Liver (tissue), 8 donors: ENCODE measurements at regions not wholly inside any gene's neighbourhood (a gene's known extent, or its start where the extent isn't known, plus 50 kb on each side); places are given as distances from the start of the nearest gene placed in this dataset.

Experiments
- DNase-seq: peaks from one replicate; pipeline ENCODE4 v3.0.0-alpha.2; 2017; ENCODE audit warnings: low spot score
- H3K27ac ChIP-seq, 2 donors: one replicate each; pipeline ENCODE4 v1.7.0; 2013; ENCODE audit warnings: inconsistent platforms in 2 of 2, low read length in 2 of 2, control low read depth in 1 of 2, low read depth in 1 of 2, mild to moderate bottlenecking in 1 of 2
- H3K27me3 ChIP-seq, 4 donors: one replicate each; pipeline versions ENCODE4 v1.6.1 to v1.7.0; 2013; ENCODE audit warnings: low read length in 3 of 4, inconsistent platforms in 1 of 4, mild to moderate bottlenecking in 1 of 4, moderate library complexity in 1 of 4; ENCODE audit not compliant: control insufficient read depth in 4 of 4, insufficient read depth in 4 of 4
- H3K36me3 ChIP-seq, 4 donors: one replicate each; pipeline versions ENCODE4 v1.6.1 to v1.7.0; 2013; ENCODE audit warnings: low read length in 3 of 4, mild to moderate bottlenecking in 3 of 4, low read depth in 1 of 4, moderate library complexity in 1 of 4; ENCODE audit not compliant: control insufficient read depth in 4 of 4, insufficient read depth in 3 of 4
- H3K4me1 ChIP-seq, 4 donors: one replicate each; pipeline versions ENCODE4 v1.6.1 to v1.7.0; 2013; ENCODE audit warnings: low read length in 3 of 4, mild to moderate bottlenecking in 3 of 4, moderate library complexity in 1 of 4; ENCODE audit not compliant: control insufficient read depth in 4 of 4, insufficient read depth in 4 of 4
- H3K4me3 ChIP-seq, 3 donors: one replicate each; pipeline versions ENCODE4 v1.6.1 to v1.7.0; 2013; ENCODE audit warnings: low read length in 3 of 3, control low read depth in 1 of 3, low read depth in 1 of 3, mild to moderate bottlenecking in 1 of 3
- H3K9ac ChIP-seq, 2 donors: one replicate each; pipeline ENCODE4 v1.7.0; 2013; ENCODE audit warnings: low read length in 2 of 2, mild to moderate bottlenecking in 2 of 2, moderate library complexity in 2 of 2, control low read depth in 1 of 2, low read depth in 1 of 2
- H3K9me3 ChIP-seq, 4 donors: one replicate each; pipeline versions ENCODE4 v1.6.1 to v1.7.0; 2013; ENCODE audit warnings: low read length in 3 of 4; ENCODE audit not compliant: control insufficient read depth in 4 of 4
- CTCF ChIP-seq: fragments of 150-350 bp; IDR thresholded peaks from 2 replicates; pipeline ENCODE4 v1.5.1; 2017; ENCODE audit warnings: improper control_type of control experiment, low read depth, low read length; ENCODE audit not compliant: missing input control
- EGR1 ChIP-seq, 2 donors: IDR thresholded peaks; 2 replicates each; pipeline ENCODE4 v1.6.1; 2016 to 2018; ENCODE audit warnings: antibody characterized with exemption in 2 of 2, low read depth in 2 of 2
- FOXA1 ChIP-seq: IDR thresholded peaks from 2 replicates; pipeline ENCODE4 v1.6.1; 2016; ENCODE audit warnings: antibody characterized with exemption
- FOXA2 ChIP-seq: IDR thresholded peaks from 2 replicates; pipeline ENCODE4 v1.6.1; 2016; ENCODE audit warnings: antibody characterized with exemption
- GABPA ChIP-seq, 2 donors: IDR thresholded peaks in 1 of 2; conservative IDR thresholded peaks in 1 of 2; 2 replicates each; pipeline ENCODE4 v1.6.1; 2016; ENCODE audit warnings: antibody characterized with exemption in 2 of 2, mild to moderate bottlenecking in 1 of 2, moderate library complexity in 1 of 2
- HNF4A ChIP-seq, 2 donors: conservative IDR thresholded peaks; 2 replicates each; pipeline ENCODE4 v1.6.1; 2016; ENCODE audit warnings: antibody characterized with exemption in 2 of 2, mild to moderate bottlenecking in 2 of 2
- HNF4G ChIP-seq: IDR thresholded peaks from 2 replicates; pipeline ENCODE4 v1.6.1; 2016; ENCODE audit warnings: antibody characterized with exemption
- JUND ChIP-seq, 2 donors: IDR thresholded peaks; 2 replicates each; pipeline ENCODE4 v1.6.1; 2016; ENCODE audit warnings: antibody characterized with exemption in 2 of 2
- NR2F2 ChIP-seq: IDR thresholded peaks from 2 replicates; pipeline ENCODE4 v1.6.1; 2016; ENCODE audit warnings: antibody characterized with exemption
- RAD21 ChIP-seq, 2 donors: IDR thresholded peaks; 2 replicates each; pipeline ENCODE4 v1.6.1; 2016; ENCODE audit warnings: antibody characterized with exemption in 2 of 2, mild to moderate bottlenecking in 2 of 2
- RXRA ChIP-seq, 2 donors: IDR thresholded peaks; 2 replicates each; pipeline ENCODE4 v1.6.1; 2017 to 2018; ENCODE audit warnings: antibody characterized with exemption in 2 of 2, mild to moderate bottlenecking in 1 of 2
- TAF1 ChIP-seq: conservative IDR thresholded peaks from 2 replicates; pipeline ENCODE4 v1.6.1; 2016; ENCODE audit warnings: antibody characterized with exemption, mild to moderate bottlenecking
- YY1 ChIP-seq: IDR thresholded peaks from 2 replicates; pipeline ENCODE4 v1.6.1; 2016; ENCODE audit warnings: antibody characterized with exemption, mild to moderate bottlenecking
- WGBS: extraction: QIAGEN DNeasy Blood & Tissue Kit; methylation state at CpG from one replicate; pipeline ENCODE4 v1.1.7; 2013; 5-methylcytosine and 5-hydroxymethylcytosine counted together
- TF ChIP-seq, protein P1 (sequence below): IDR thresholded peaks from 2 replicates; pipeline ENCODE4 v1.6.1; 2016; ENCODE audit warnings: antibody characterized with exemption
- TF ChIP-seq, protein P2 (sequence below): IDR thresholded peaks from 2 replicates; pipeline ENCODE4 v1.6.1; 2016; ENCODE audit warnings: antibody characterized with exemption, mild to moderate bottlenecking
- donor health status: healthy.
- donor health status: healthy.
- donor health status: healthy.
- donor health status: healthy.
- donor health status: healthy.

DNA sequence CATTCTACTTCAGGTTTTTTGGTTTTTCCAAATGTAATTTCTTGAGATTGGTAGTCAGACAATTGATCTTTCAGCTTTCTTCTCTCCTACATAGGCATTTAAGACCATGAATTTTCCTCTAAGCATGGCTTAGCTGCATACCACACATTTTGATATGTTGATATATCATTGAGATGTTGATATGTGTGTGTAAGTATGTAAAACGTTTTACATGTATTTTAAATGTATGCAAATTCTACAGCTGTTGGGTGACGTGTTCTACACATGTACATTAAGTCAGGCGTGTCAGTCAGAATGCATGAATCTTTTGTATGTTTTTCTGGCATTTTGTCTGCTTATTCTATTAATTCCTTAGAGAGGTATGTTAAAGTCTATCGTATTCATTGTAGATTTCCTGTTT is 228.2 kb downstream of the CDH26 start:
- no peak for TF ChIP-seq FOXA2
- TF ChIP-seq GABPA (IDR thresholded peaks at IDR 0.05 in 1 of 2, conservative IDR thresholded peaks at IDR 0.05 in 1 of 2) = no peak
- TF ChIP-seq FOXA1 = no peak
- TF ChIP-seq, protein P1, sequence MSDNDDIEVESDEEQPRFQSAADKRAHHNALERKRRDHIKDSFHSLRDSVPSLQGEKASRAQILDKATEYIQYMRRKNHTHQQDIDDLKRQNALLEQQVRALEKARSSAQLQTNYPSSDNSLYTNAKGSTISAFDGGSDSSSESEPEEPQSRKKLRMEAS = no peak
- no peak for TF ChIP-seq RXRA (IDR thresholded peaks at IDR 0.05)
- no peak for TF ChIP-seq TAF1
- TF ChIP-seq RAD21 (IDR thresholded peaks at IDR 0.05) = no peak
- TF ChIP-seq YY1 = no peak
- no peak for TF ChIP-seq HNF4A (conservative IDR thresholded peaks at IDR 0.05)
- no peak for TF ChIP-seq CTCF
- TF ChIP-seq EGR1 (IDR thresholded peaks at IDR 0.05; ENCODE audit: low read depth in 2 of 2) = no peak
- no peak for TF ChIP-seq JUND (IDR thresholded peaks at IDR 0.05)
- TF ChIP-seq HNF4G = no peak
- TF ChIP-seq, protein P2, sequence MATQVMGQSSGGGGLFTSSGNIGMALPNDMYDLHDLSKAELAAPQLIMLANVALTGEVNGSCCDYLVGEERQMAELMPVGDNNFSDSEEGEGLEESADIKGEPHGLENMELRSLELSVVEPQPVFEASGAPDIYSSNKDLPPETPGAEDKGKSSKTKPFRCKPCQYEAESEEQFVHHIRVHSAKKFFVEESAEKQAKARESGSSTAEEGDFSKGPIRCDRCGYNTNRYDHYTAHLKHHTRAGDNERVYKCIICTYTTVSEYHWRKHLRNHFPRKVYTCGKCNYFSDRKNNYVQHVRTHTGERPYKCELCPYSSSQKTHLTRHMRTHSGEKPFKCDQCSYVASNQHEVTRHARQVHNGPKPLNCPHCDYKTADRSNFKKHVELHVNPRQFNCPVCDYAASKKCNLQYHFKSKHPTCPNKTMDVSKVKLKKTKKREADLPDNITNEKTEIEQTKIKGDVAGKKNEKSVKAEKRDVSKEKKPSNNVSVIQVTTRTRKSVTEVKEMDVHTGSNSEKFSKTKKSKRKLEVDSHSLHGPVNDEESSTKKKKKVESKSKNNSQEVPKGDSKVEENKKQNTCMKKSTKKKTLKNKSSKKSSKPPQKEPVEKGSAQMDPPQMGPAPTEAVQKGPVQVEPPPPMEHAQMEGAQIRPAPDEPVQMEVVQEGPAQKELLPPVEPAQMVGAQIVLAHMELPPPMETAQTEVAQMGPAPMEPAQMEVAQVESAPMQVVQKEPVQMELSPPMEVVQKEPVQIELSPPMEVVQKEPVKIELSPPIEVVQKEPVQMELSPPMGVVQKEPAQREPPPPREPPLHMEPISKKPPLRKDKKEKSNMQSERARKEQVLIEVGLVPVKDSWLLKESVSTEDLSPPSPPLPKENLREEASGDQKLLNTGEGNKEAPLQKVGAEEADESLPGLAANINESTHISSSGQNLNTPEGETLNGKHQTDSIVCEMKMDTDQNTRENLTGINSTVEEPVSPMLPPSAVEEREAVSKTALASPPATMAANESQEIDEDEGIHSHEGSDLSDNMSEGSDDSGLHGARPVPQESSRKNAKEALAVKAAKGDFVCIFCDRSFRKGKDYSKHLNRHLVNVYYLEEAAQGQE = no peak
- peaks cover 0 to 2% (median 0%) of the 10 kb centered on the region in 4 donors for H3K27me3 ChIP-seq
- DNase-seq = no peak
- H3K4me3 ChIP-seq = no peak overlapping the region
- H3K36me3 ChIP-seq = no peaks in the 10 kb centered on the region
- H3K9ac ChIP-seq = no peak overlapping the region
- peaks cover 0 to 3% (median 0%) of the 10 kb centered on the region in 4 donors for H3K9me3 ChIP-seq
- 68% methylated on average over 4 of the region's 4 CpGs for WGBS
- no peak overlapping the region for H3K27ac ChIP-seq
- no peaks in the 10 kb centered on the region for H3K4me1 ChIP-seq

- no peak overlapping the region for H3K27ac ChIP-seq
- H3K9ac ChIP-seq = no peak overlapping the region
- TF ChIP-seq, protein P2 = no peak
- TF ChIP-seq NR2F2 (no peak), RXRA (IDR thresholded peaks at IDR 0.05) (no peak)
- TF ChIP-seq, protein P1 = no peak
- peaks cover 0 to 3% (median 0%) of the 10 kb centered on the region in 4 donors for H3K9me3 ChIP-seq
- no peak overlapping the region for H3K4me3 ChIP-seq
- H3K4me1 ChIP-seq = no peaks in the 10 kb centered on the region
- H3K36me3 ChIP-seq = no peaks in the 10 kb centered on the region
- DNase-seq = no peak
- H3K27me3 ChIP-seq = peaks cover 0 to 4% (median 0%) of the 10 kb centered on the region in 4 donors
Measured at GRCh38 chr20:60187683-60188082, 229.5 kb downstream of the CDH26 start.
